HCT116 (cell line): ENCODE measurements at regions not wholly inside any gene's neighbourhood (a gene's known extent, or its start where the extent isn't known, plus 50 kb on each side); places are given as distances from the start of the nearest gene placed in this dataset.

Experiments
- CTCF ChIP-seq, 3 experiments: fragments of 200-600 bp in 1 of 3; sonication (generic) in 1 of 3; IDR thresholded peaks in 2 of 3; conservative IDR thresholded peaks in 1 of 3; 2 replicates each; pipeline ENCODE4 v1.5.1; 2012 to 2017; ENCODE audit warnings: low read depth in 2 of 3, low read length in 2 of 3, antibody characterized with exemption in 1 of 3, borderline replicate concordance in 1 of 3, control low read depth in 1 of 3, mild to moderate bottlenecking in 1 of 3, mixed read lengths in 1 of 3, mixed run types in 1 of 3, moderate library complexity in 1 of 3; ENCODE audit not compliant: insufficient read depth in 1 of 3
- POLR2AphosphoS5 ChIP-seq: IDR thresholded peaks from 2 replicates; pipeline ENCODE4 v1.6.1; 2011; ENCODE audit warnings: mild to moderate bottlenecking, low read depth, low read length, moderate library complexity

GRCh38 chr5:93805616-93806379 is 64.4 kb upstream of the POU5F2 start:
- TF ChIP-seq CTCF (IDR thresholded peaks at IDR 0.05 in 2 of 3, conservative IDR thresholded peaks at IDR 0.05 in 1 of 3; ENCODE audit: borderline replicate concordance in 1 of 3, insufficient read depth in 1 of 3, low read depth in 2 of 3, low read length in 2 of 3) = no peak
- TF ChIP-seq POLR2AphosphoS5 = no peak
